GM06990 (cell line): ENCODE measurements at regions not wholly inside any gene's neighbourhood (a gene's known extent, or its start where the extent isn't known, plus 50 kb on each side); places are given as distances from the start of the nearest gene placed in this dataset.

Source experiments
- DNase-seq: peaks from one replicate; pipeline ENCODE4 v3.0.0-alpha.2; 2011; ENCODE audit not compliant: insufficient read length; ENCODE audit errors: extremely low read depth
- H3K27me3 ChIP-seq: replicated peaks from 2 replicates; pipeline ENCODE4 v1.6.0; 2011; ENCODE audit warnings: low read length; ENCODE audit not compliant: control insufficient read depth, insufficient read depth
- H3K36me3 ChIP-seq: 2 replicates; pipeline ENCODE4 v1.5.1; 2011; ENCODE audit warnings: low read length; ENCODE audit not compliant: control insufficient read depth, insufficient read depth
- H3K4me3 ChIP-seq: replicated peaks from 2 replicates; pipeline ENCODE4 v1.5.1; 2011; ENCODE audit warnings: low read depth, mild to moderate bottlenecking, control low read depth, low read length
- TF ChIP-seq, protein P1 (sequence below): IDR thresholded peaks from 2 replicates; pipeline ENCODE4 v1.5.1; 2011; ENCODE audit warnings: low read length, control low read depth, mild to moderate bottlenecking, inconsistent platforms; ENCODE audit not compliant: insufficient read depth, poor library complexity, severe bottlenecking

GRCh38 chr2:4358837-4359236, 655.5 kb downstream of the DCDC2C start:
- Histone ChIP-seq H3K36me3 (no peaks in the 10 kb centered on the region), H3K4me3 (no peak overlapping the region), H3K27me3 (no peaks in the 10 kb centered on the region)
- TF ChIP-seq, protein P1, sequence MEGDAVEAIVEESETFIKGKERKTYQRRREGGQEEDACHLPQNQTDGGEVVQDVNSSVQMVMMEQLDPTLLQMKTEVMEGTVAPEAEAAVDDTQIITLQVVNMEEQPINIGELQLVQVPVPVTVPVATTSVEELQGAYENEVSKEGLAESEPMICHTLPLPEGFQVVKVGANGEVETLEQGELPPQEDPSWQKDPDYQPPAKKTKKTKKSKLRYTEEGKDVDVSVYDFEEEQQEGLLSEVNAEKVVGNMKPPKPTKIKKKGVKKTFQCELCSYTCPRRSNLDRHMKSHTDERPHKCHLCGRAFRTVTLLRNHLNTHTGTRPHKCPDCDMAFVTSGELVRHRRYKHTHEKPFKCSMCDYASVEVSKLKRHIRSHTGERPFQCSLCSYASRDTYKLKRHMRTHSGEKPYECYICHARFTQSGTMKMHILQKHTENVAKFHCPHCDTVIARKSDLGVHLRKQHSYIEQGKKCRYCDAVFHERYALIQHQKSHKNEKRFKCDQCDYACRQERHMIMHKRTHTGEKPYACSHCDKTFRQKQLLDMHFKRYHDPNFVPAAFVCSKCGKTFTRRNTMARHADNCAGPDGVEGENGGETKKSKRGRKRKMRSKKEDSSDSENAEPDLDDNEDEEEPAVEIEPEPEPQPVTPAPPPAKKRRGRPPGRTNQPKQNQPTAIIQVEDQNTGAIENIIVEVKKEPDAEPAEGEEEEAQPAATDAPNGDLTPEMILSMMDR: no peak
- DNase-seq: no peak

DNA sequence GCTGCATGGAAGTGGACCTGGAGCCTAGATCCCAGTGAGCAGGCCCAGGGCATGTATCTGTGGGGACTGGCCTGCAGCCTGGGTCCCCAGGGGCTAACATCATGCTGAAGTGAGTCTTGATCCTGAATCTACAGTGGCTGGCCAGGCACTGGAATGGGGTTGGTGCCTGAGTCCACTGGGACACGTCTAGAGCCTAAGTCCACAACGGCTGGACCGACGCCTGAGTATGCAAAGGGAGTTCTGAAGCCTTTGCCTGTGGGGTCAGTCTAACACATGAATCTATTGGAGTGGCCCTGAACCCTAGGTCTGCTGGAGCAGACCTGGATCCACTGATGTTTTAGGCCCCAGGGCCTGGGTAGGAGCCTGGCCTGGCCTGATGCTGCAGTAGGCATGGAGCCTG, 665.5 kb downstream of the DCDC2C start:
- TF ChIP-seq, protein P1: no peak

GRCh38 chr2:4369826-4370419, 666.5 kb downstream of the DCDC2C start:
- no peak for DNase-seq
- TF ChIP-seq, protein P1: no peak
- no peaks in the 10 kb centered on the region for H3K27me3 ChIP-seq
- no peaks in the 10 kb centered on the region for H3K36me3 ChIP-seq
- H3K4me3 ChIP-seq: no peak overlapping the region

More for the DNA sequence above, 665.5 kb downstream of the DCDC2C start:
- H3K27me3 ChIP-seq: no peaks in the 10 kb centered on the region
- H3K4me3 ChIP-seq: no peak overlapping the region
- no peak for DNase-seq
- no peaks in the 10 kb centered on the region for H3K36me3 ChIP-seq

- Histone ChIP-seq H3K27me3 (no peaks in the 10 kb centered on the region), H3K4me3 (no peak overlapping the region), H3K36me3 (no peaks in the 10 kb centered on the region)
- TF ChIP-seq, protein P1: no peak
- no peak for DNase-seq
These were observed 667.2 kb downstream of the DCDC2C start for GRCh38 chr2:4370422-4371090.

- DNase-seq: no peak
- Histone ChIP-seq H3K4me3 (no peak overlapping the region), H3K27me3 (no peaks in the 10 kb centered on the region), H3K36me3 (no peaks in the 10 kb centered on the region)
- TF ChIP-seq, protein P1: no peak
These were observed 677.7 kb downstream of the DCDC2C start for GRCh38 chr2:4381049-4381448.
